ENCODE measurements at regions not wholly inside any gene's neighbourhood (a gene's known extent, or its start where the extent isn't known, plus 50 kb on each side); places are given as distances from the start of the nearest gene placed in this dataset.

- peaks cover 11% of the 10 kb centered on the region for H3K36me3 Mint-ChIP-seq
- Histone ChIP-seq H3K4me1 (ENCODE audit: control insufficient read depth in 1 of 2, extremely low read depth in 1 of 2, insufficient read depth in 2 of 2, low read length in 2 of 2) (peaks cover 26 to 44% of the 10 kb centered on the region in 2 experiments), H3K4me3 (ENCODE audit: control insufficient read depth in 1 of 2, extremely low read depth in 1 of 2, low read length in 1 of 2) (no peak overlapping the region), H3K9me3 (no peaks in the 10 kb centered on the region), H3K27me3 (replicated peaks in 1 of 2; ENCODE audit: control insufficient read depth in 2 of 2, extremely low read depth in 1 of 2, insufficient read depth in 2 of 2, low read length in 1 of 2) (no peaks in the 10 kb centered on the region), H3K36me3 (ENCODE audit: control insufficient read depth in 2 of 2, extremely low read depth in 1 of 2, insufficient read depth in 1 of 2, low read length in 1 of 2) (no peaks in the 10 kb centered on the region), H3K27ac (ENCODE audit: low read length) (no peak overlapping the region)
- CTCF ChIA-PET = interaction anchor here in 1 of 2 donors (1.0 kb wide), 1 partner anchor 28 kb away, joined by 3 read pairs; no protein-coding TSS in a partner anchor
- ATAC-seq (replicated peaks in 1 of 4) = no peak
- no CpG with 5 or more reads among the region's 6 CpGs for WGBS (ENCODE audit: insufficient coverage)
- H3K4me3 Mint-ChIP-seq = peak overlapping the region in 1 of 3 donors; percentile 65
- no peak for DNase-seq
- H3K9me3 Mint-ChIP-seq = peaks cover 10 to 19% (median 14%) of the 10 kb centered on the region in 3 donors
- H3K27ac Mint-ChIP-seq = peak overlapping the region; percentile 90 to 96
- peaks cover 54 to 62% (median 56%) of the 10 kb centered on the region in 3 donors for H3K4me1 Mint-ChIP-seq
- POLR2A ChIA-PET = interaction anchor here in 1 of 2 donors (0.6 to 1.4 kb wide), 3 partner anchors 9 to 1957 kb away, joined by 3 to 4 read pairs (median 3); no protein-coding TSS in a partner anchor
- H3K27me3 Mint-ChIP-seq = no peaks in the 10 kb centered on the region
These were observed 198.7 kb upstream of the MAP3K1 start for GRCh38 chr5:56616454-56617160.

DNA sequence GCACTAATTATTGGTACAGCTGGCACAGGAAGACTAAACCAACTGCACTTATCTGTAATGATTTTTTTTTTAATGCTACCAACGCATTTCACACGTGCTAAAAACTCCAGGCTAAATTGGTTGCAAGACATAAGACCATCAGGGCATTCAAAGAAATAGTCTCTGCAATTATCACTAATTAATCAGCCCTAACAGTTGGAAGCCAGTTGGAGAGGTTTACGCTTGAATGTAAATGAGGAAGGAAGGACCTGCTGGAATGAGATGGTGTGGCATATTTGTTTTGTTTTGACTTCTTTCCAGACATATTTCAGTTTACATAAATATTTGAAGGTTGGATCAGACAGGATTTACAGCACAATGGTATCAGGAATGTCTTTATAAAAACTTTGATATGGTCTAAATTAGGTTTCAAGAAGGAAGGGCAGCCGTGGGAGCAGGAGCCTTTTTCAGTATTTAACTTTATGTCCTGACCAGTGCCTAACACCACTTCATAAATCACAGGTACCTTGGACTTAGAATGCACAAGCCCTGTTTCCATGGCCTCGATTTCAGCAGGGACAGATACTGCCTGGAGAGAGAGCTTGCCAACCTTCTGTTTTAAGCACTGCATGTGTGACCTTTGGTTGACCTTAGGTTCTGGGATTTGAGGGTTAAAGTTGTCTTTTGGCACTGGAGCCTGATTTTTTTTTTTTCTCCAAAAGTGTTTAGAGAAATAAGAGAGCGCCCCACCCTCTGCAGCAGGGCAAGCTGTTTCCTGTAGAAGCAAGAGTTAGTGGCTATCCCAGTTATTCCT is 199.8 kb upstream of the MAP3K1 start:
- Mint-ChIP-seq H3K4me3 (peak overlapping the region in 1 of 3 donors; percentile 65), H3K27me3 (no peaks in the 10 kb centered on the region), H3K4me1 (peaks cover 63 to 72% (median 66%) of the 10 kb centered on the region in 3 donors), H3K9me3 (peaks cover 14 to 23% (median 16%) of the 10 kb centered on the region in 3 donors), H3K36me3 (peaks cover 17% of the 10 kb centered on the region), H3K27ac (peak overlapping the region; percentile 90 to 96)
- Histone ChIP-seq H3K27me3 (replicated peaks in 1 of 2; ENCODE audit: control insufficient read depth in 2 of 2, extremely low read depth in 1 of 2, insufficient read depth in 2 of 2, low read length in 1 of 2) (no peaks in the 10 kb centered on the region), H3K4me1 (ENCODE audit: control insufficient read depth in 1 of 2, extremely low read depth in 1 of 2, insufficient read depth in 2 of 2, low read length in 2 of 2) (peaks cover 28 to 44% of the 10 kb centered on the region in 2 experiments), H3K9me3 (no peaks in the 10 kb centered on the region), H3K4me3 (ENCODE audit: control insufficient read depth in 1 of 2, extremely low read depth in 1 of 2, low read length in 1 of 2) (no peak overlapping the region), H3K36me3 (ENCODE audit: control insufficient read depth in 2 of 2, extremely low read depth in 1 of 2, insufficient read depth in 1 of 2, low read length in 1 of 2) (no peaks in the 10 kb centered on the region), H3K27ac (ENCODE audit: low read length) (no peak overlapping the region)
- no peak for ATAC-seq (replicated peaks in 1 of 4)
- ChIA-PET CTCF (no interaction called here), POLR2A (interaction anchor here in 1 of 2 donors (1.4 kb wide), 1 partner anchor 8 kb away, joined by 3 read pairs; no protein-coding TSS in a partner anchor)
- 49% methylated on average over 2 of the region's 6 CpGs for WGBS (ENCODE audit: insufficient coverage)
- DNase-seq = no peak

DNA sequence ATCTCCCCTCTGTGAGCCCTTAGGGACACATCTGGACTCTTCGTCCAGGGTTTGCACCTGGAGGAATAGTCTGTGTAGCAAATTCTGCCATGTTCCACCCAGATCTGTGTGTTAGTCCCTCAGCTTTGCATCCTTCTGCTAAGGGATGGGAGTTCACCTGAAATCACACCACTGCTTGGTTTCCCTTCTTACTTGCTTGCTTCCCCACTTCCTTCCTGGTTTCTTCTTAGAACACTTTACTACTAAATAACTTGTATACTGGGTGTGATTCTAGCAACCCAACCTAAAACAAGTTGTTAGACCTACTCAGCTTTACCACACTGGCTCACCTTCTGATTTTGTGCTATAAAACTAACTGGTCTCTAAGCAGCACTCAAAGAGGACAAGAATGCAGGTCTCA is 202.6 kb upstream of the MAP3K1 start:
- H3K4me1 ChIP-seq (ENCODE audit: control insufficient read depth in 1 of 2, extremely low read depth in 1 of 2, insufficient read depth in 2 of 2, low read length in 2 of 2) = peaks cover 42 to 48% of the 10 kb centered on the region in 2 experiments
- Mint-ChIP-seq H3K4me3 (peak overlapping the region; percentile 38 to 65 (median 57)), H3K27me3 (no peaks in the 10 kb centered on the region), H3K36me3 (peaks cover 17% of the 10 kb centered on the region), H3K4me1 (peaks cover 79 to 89% (median 89%) of the 10 kb centered on the region in 3 donors), H3K9me3 (peaks cover 9 to 16% (median 10%) of the 10 kb centered on the region in 3 donors), H3K27ac (peak overlapping the region; percentile 90 to 96)
- POLR2A ChIA-PET = interaction anchor here in 1 of 2 donors (0.5 kb wide), 1 partner anchor 57 kb away, joined by 8 read pairs; no protein-coding TSS in a partner anchor
- H3K9me3 ChIP-seq = no peaks in the 10 kb centered on the region
- H3K27me3 ChIP-seq (replicated peaks in 1 of 2; ENCODE audit: control insufficient read depth in 2 of 2, extremely low read depth in 1 of 2, insufficient read depth in 2 of 2, low read length in 1 of 2) = no peaks in the 10 kb centered on the region
- H3K4me3 ChIP-seq (ENCODE audit: control insufficient read depth in 1 of 2, extremely low read depth in 1 of 2, low read length in 1 of 2) = peak overlapping the region in 1 of 2 donors; percentile 0
- no peaks in the 10 kb centered on the region for H3K36me3 ChIP-seq (ENCODE audit: control insufficient read depth in 2 of 2, extremely low read depth in 1 of 2, insufficient read depth in 1 of 2, low read length in 1 of 2)
- H3K27ac ChIP-seq (ENCODE audit: low read length) = peak overlapping the region; percentile 61
- CTCF ChIA-PET = no interaction called here
- WGBS (ENCODE audit: insufficient coverage) = no CpG with 5 or more reads among the region's 1 CpG
- peak in 7 of 35 experiments; percentile 3 to 54 (median 14) for DNase-seq
- peak; percentile 82 to 91 (median 89) for ATAC-seq (replicated peaks in 1 of 4)

DNA sequence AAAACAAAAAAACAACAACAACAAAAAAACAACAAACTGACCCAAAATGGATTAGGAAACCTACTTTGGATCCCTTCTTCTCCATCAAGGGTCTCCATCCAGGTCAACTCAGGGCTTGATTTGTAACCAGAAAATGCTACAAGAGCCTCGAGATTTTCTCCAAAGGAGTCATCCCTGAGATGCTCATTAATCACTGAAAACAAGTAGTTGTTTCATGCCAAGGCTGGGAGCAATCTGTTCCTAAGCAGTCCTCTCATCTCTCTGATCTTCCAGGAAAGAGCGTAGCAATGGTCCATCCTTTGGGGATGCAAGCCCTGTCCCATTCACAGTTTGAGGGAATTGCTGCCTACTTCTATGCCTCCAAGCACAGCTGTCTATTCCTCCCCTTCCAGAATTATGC is 203.0 kb upstream of the MAP3K1 start:
- H3K4me1 Mint-ChIP-seq = peaks cover 83 to 94% (median 93%) of the 10 kb centered on the region in 3 donors
- H3K27me3 Mint-ChIP-seq = no peaks in the 10 kb centered on the region
- Histone ChIP-seq H3K4me1 (ENCODE audit: control insufficient read depth in 1 of 2, extremely low read depth in 1 of 2, insufficient read depth in 2 of 2, low read length in 2 of 2) (peaks cover 46 to 48% of the 10 kb centered on the region in 2 experiments), H3K27ac (ENCODE audit: low read length) (peak overlapping the region; percentile 61), H3K27me3 (replicated peaks in 1 of 2; ENCODE audit: control insufficient read depth in 2 of 2, extremely low read depth in 1 of 2, insufficient read depth in 2 of 2, low read length in 1 of 2) (no peaks in the 10 kb centered on the region), H3K9me3 (no peaks in the 10 kb centered on the region), H3K4me3 (ENCODE audit: control insufficient read depth in 1 of 2, extremely low read depth in 1 of 2, low read length in 1 of 2) (peak overlapping the region in 1 of 2 donors; percentile 0), H3K36me3 (ENCODE audit: control insufficient read depth in 2 of 2, extremely low read depth in 1 of 2, insufficient read depth in 1 of 2, low read length in 1 of 2) (no peaks in the 10 kb centered on the region)
- no peak for DNase-seq
- peak in 2 of 4 experiments; percentile 1 to 17 for ATAC-seq (replicated peaks in 1 of 4)
- POLR2A ChIA-PET = interaction anchor here in 1 of 2 donors (0.5 kb wide), 1 partner anchor 58 kb away, joined by 8 read pairs; no protein-coding TSS in a partner anchor
- 71% methylated on average over 2 of the region's 2 CpGs for WGBS (ENCODE audit: insufficient coverage)
- H3K9me3 Mint-ChIP-seq = peaks cover 9 to 15% (median 10%) of the 10 kb centered on the region in 3 donors
- H3K4me3 Mint-ChIP-seq = peak overlapping the region; percentile 38 to 65 (median 57)
- H3K27ac Mint-ChIP-seq = peak overlapping the region; percentile 90 to 96
- H3K36me3 Mint-ChIP-seq = peaks cover 17% of the 10 kb centered on the region
- CTCF ChIA-PET = no interaction called here

GRCh38 chr5:56610093-56610698 is 205.2 kb upstream of the MAP3K1 start:
- Histone ChIP-seq H3K36me3 (ENCODE audit: control insufficient read depth in 2 of 2, extremely low read depth in 1 of 2, insufficient read depth in 1 of 2, low read length in 1 of 2) (no peaks in the 10 kb centered on the region), H3K9me3 (no peaks in the 10 kb centered on the region), H3K4me1 (ENCODE audit: control insufficient read depth in 1 of 2, extremely low read depth in 1 of 2, insufficient read depth in 2 of 2, low read length in 2 of 2) (peaks cover 33 to 34% of the 10 kb centered on the region in 2 experiments), H3K4me3 (ENCODE audit: control insufficient read depth in 1 of 2, extremely low read depth in 1 of 2, low read length in 1 of 2) (no peak overlapping the region), H3K27ac (ENCODE audit: low read length) (peak overlapping the region; percentile 10), H3K27me3 (replicated peaks in 1 of 2; ENCODE audit: control insufficient read depth in 2 of 2, extremely low read depth in 1 of 2, insufficient read depth in 2 of 2, low read length in 1 of 2) (no peaks in the 10 kb centered on the region)
- H3K9me3 Mint-ChIP-seq = peaks cover 9 to 15% (median 10%) of the 10 kb centered on the region in 3 donors
- peaks cover 17% of the 10 kb centered on the region for H3K36me3 Mint-ChIP-seq
- H3K4me1 Mint-ChIP-seq = peaks cover 76 to 93% (median 90%) of the 10 kb centered on the region in 3 donors
- ATAC-seq (replicated peaks in 1 of 4) = peak; percentile 45 to 60 (median 58)
- peak overlapping the region; percentile 86 to 92 for H3K27ac Mint-ChIP-seq
- H3K27me3 Mint-ChIP-seq = no peaks in the 10 kb centered on the region
- DNase-seq = peak in 2 of 35 experiments; percentile 8 to 17
- peak overlapping the region in 1 of 3 donors; percentile 31 for H3K4me3 Mint-ChIP-seq
- 83% methylated on average over 1 of the region's 4 CpGs for WGBS (ENCODE audit: insufficient coverage)
- ChIA-PET POLR2A (no interaction called here), CTCF (no interaction called here)
